GM18499 (cell line): ENCODE measurements at regions not wholly inside any gene's neighbourhood (a gene's known extent, or its start where the extent isn't known, plus 50 kb on each side); places are given as distances from the start of the nearest gene placed in this dataset.
A peak's percentile ranks its signal among the peaks of the same experiment; 100 is the strongest.
"Not testable (repeated sequence)": the region's sequence is repeated elsewhere in the genome, so short reads cannot be mapped to it uniquely, and the experiment has no call there.

ENCODE experiments used
- ATAC-seq: cut with Tn5 transposase; IDR thresholded peaks from one replicate; pipeline ENCODE4 v1.9.1; 2021; ENCODE audit warnings: moderate number of reproducible peaks; ENCODE audit not compliant: insufficient read depth, unreplicated experiment

DNA sequence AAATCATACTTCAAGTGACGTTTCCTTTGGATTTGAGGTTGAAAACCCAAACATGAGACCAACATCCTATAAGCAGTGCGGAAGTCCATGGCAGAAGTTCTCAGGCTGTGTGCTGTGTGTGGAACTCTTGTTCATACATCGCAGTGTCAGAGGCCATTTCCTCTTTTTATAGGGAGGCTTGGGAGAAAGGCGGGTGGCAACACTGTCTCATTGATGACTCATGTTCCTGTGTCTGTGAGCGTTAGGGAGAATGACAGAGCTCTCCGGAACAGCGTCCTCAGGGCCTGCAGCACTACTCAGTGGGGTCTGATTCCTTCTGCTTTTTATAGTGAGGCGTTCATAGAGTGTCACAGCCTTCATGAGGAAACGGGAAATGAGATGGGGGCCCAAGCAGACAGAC is 98.8 kb upstream of the BASP1 start:
- peak; percentile 52 for ATAC-seq

DNA sequence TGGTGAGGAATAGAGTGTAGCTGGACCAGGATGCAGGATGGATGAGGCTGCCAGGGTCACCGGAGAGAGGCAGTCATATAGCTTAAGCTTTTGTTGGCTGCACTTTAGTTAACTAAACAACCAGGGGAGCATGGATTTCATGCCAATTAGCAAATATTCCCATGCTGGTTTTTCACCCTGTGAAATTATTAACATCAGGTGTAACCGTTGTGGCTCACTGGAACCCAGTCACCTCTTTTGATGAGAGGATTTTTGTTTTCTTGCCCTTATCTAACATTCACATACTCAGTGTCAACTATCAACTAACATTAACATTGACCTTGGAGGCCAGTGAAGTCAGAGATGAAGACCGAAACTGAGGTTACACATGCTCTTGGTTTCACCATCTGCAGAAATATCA is 97.2 kb upstream of the BASP1 start:
- no peak for ATAC-seq

DNA sequence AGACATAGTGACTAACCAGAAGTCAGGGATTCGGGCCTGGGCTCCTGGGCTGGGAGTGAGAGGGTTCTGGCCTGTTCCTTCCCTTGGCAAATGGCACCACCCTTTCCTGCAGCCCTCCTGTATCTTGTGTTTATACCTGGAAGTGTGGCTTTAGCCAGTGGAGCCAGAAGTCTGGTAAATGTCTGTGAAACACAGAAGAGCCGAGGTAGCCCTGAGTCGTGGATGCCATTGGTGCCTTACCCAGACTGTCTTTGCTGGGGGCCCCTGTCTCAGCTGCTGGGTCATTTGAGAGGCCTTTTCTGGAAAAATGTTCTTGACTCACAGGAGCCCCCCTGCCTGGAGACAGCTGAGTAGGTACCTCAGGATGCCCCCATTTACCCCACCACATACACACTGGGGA is 95.7 kb upstream of the BASP1 start:
- ATAC-seq = no peak

DNA sequence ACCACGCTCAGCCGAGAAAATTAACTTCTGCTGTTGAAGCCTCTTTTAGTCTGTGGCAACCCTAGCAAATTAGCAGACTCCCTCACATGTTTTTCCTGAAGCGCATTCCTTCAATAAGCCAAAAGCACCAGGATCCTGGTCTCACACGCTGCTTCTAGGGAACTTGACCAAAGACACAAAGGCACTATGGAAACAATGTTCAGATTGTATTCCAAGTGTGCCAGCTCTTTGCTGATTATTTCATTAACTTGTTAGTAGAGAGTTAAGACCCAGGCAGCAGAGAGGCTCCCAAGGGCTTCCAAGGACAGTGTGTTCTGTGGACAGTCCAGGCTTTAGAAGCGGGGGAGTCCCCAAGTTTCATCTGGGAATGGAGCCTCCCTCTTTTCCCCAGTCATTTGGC is 94.4 kb upstream of the BASP1 start:
- ATAC-seq = no peak

DNA sequence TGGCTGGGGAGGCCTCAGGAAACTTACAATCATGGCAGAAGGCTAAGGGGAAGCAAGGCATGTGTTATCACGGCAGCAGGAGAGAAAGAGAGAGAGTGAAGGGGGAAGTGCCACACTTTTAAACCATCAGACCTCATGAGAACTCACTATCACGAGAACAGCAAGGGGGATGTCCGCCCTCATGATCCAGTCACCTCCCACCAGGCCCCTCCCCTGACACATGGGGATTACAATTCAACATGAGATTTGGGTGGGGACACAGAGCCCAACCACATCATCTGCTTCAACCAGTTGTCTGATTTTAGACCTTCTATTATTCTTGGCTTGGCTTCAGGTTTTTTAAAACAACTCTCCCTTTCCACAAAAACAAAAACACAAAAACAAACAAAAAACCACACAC is 93.7 kb upstream of the BASP1 start:
- not testable (repeated sequence) for ATAC-seq

DNA sequence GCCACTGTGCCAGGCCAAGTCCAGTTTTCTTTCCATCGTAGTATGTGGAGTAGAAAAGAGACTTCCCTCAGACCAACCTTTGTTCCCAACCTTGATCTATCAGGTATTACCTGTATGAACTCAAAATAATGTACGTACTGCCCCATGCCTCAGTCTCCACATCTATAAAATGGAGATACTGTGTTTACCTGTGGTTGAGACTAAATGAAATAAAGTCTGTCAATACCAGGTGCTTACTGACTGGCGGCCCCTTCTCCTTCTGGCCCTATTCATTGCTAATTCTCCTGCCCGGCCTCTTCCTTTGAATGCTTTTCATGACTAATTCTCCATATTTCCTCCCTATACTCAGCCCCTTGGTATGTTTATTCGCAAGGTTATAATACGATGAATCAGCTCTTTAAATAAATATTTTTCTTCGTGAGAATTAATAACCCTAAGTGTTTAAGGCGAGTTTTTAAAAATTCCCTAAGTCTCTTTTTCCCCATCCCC is 89.6 kb upstream of the BASP1 start:
- no peak for ATAC-seq

DNA sequence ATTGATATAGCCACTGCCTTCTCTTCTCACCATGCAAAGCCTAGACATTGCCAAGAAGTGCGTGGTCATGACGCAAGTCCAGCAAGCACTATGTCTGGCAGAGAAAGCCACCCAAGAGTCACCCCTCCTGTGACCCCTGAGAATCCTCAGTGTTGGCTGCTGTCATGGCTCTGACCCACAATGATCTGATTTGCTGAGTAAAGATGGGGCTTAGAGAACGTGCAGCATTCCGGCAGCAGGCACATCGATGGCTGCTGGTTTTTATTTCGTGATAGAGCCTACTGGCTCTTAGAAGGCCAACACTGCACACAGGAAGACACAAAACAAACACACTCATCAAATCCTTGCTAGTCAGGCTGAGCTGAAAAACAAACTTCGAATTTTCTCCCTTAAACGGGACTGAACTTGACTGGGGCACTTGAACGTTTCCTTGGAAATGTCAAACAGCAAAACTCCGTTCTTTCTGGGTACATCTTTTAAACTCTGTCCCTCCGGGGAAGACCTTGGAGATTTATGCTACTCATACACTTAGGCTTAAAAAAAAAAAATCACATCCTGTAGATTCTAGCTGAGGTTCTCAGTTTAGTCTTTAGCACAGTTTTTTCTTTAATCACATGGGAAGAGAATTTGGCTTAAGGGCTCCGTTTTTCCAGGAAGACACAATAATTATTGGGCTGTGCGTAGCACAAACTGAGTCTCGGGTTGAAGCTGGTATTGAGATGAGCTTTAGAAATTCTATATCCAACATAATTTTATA is 88.2 kb upstream of the BASP1 start:
- ATAC-seq = no peak

DNA sequence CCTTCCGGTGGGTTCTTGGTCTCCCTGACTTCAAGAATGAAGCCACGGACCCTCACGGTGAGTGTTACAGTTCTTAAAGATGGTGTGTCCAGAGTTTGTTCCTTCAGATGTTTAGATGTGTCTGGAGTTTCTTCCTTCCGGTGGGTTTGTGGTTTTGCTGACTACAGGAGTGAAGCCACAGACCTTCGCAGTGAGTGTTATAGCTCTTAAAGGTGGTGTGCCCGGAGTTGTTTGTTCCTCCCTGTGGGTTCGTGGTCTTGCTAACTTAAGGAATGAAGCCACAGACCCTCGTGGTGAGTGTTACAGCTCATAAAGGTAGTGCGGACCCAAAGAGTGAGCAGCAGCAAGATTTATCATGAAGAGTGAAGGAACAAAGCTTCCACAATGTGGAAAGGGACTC is 87.1 kb upstream of the BASP1 start:
- ATAC-seq = not testable (repeated sequence)

DNA sequence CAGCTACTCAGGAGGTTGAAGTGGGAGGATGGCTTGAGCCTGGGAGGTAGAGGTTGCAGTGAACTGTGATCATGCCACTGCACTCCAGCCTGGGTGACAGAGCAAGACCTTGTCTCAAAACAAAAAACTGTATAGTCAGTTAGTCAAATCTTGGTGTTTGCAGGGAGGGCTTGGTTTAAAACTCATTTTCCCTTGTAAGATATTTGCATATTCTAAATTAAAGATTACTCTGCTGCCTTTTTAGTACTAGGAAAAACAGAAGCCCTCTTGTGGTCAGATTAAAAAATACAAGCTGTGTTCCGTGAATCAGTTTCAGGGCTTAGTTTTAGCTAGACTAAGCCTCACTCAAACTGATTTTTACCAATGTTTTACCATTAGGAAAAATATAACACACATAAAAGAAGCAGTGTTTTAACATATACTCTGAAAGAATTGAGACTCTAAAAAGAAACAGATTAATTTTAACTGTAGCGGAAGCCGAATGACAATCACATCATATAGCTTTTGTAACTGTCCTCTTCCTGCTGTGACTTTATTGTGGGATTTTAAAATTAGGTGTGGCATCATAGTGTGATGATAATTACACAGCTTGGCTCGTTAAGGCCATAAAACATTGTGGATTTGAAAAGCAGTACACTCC is 84.9 kb upstream of the BASP1 start:
- ATAC-seq = peak; percentile 55

DNA sequence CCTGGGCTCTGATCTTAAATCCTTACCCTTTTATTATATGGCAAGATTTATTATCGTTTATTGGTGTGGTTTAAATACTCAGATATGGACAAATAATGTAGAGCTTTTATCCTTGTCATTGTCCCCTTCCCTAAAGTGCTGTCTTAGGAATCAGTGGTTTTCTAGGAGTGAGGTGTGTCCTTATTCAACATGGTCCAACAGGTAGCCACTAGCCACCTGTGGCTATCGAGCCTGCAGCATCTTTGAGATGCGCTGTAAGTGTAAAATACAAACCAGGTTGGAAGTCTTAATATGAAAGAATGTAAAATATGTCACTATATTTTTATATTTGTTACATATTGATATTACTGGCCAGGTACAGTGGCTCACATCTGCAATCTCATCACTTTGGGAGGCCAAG is 82.4 kb upstream of the BASP1 start:
- ATAC-seq = no peak

DNA sequence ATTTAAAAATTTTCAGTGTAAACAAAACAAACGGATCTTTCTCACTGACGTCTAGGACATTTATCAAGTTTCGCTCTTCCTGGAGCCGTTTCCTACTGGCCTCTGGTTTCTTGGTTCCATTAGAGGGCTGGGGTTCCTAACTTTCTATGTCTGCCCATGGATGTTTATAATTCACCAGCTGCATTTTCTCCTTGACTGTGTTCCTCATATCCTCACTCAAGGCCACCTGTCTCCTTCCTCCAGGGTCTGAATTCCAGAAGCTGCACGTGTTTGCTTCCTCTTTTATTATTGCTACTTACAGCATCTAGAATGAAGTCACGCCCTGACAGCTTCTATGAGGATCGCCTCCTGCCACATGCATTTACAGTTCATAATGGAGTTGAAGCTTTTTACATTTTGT is 74.1 kb upstream of the BASP1 start:
- ATAC-seq = no peak

DNA sequence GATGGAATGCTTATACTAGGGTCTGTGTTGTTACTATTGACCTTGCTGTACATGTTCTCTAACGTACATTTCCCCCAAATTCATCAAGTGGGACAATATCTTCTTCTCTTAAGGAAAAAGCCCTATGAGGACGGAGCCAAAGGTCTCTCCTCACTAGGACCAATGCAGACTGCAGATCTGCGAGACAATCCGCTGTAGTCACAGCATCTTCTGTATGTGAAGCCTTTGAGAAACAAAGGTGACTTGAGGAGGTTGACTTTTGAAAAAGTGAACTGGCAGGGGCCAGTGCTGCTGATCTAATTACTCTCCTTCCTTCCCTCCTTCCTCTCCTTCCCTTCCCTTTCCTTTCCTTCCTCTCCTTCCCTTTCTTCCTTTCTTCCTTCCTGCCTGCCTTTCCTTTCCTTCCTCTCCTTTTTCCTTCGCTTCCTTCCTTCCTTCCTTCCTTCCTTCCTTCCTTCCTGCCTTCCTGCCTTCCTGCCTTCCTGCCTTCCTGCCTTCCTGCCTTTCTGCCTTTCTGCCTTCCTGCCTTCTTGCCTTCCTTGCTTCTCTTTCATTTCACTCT is 71.1 kb upstream of the BASP1 start:
- no peak for ATAC-seq

DNA sequence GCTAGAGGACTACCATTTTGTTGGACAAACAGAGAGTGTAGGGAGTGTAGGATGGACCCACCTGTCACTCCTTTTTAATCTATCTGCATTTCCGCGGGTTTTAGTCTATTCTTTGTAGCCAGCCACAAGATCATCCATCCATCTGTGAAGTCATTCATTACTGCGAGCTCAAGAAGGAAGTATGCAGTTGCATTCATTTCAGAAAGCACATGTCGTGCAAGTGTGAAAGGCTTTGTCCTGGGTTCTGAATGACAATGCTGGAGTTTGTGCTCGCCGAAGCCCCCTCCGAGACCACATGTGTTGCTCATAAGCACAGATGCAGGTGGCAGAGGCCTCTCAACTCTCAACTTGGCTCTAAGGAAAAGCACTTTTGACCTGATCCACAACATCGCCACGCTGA is 70.3 kb upstream of the BASP1 start:
- ATAC-seq = no peak

DNA sequence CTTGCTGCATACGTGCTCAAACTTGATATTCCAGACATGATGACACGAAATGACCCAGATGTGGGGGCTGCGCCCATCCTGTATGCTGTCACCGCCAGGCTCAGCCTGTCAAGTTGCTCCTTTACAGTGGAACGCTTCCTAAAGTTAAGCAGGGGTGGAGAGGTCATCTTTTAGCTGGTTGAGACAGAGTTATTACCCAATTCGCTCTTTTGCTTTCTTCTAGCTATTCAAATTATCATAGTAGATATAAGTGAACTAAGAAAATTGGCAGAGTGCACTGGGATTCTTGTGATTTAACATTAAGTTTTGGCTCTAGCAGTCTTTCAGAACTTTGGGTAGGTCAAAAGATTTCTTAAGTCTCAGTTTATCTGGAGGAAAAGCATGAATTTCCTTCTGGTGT is 69.8 kb upstream of the BASP1 start:
- no peak for ATAC-seq

DNA sequence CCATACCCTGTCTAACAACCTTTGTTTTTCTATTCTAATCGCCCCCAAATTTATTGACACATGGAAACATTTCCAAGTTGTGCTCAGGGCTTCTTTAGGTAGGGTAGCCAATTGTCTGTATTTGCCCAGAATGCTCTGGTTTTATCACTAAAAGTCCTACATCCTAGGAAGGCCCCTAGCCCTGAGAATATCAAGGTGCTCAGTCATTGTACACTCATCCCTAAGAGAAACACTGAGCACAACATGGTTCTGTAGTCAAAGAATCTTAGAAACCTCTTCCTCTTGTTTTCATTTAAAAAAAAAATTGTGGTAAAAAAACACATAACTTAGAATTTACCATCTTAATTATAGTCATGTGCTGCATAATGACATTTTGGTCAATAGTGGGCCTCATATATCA is 69.0 kb upstream of the BASP1 start:
- no peak for ATAC-seq

DNA sequence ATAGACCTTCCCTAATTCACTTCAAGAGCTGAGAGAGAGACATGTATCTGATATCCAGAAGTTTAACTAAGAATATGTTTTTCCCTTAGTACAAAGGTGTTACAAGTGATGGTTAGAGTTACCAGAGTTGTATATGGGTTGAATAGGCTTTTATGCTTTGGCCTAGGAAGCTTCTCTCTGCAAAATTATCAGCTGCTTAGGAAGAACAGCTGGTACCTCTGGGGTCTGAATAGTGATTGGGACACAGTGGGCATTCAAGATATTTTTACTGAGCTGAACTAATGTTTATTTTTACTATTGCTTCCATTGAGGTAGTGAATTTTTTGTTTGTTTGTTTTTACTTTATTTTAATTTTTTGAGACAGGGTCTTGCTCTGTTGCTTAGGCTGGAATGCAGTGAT is 67.6 kb upstream of the BASP1 start:
- no peak for ATAC-seq

DNA sequence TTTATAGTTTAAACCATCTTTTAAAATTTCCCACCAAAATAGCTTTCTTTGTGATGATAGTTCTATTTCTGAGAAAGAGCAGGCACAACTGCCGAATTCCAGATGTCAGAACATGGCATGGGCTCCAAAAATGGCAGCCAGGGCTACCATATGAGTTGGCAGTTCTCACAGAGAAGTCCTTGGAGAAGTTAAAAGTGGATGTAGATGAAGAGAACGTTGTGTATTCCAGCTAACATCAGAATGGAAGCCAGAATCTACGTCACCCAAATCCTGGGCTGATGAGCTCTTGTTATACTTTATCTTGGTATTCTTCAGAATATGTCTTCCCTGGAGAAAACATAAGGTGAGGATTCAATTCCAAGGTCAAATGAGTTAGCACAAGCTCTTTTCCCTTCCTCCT is 66.9 kb upstream of the BASP1 start:
- no peak for ATAC-seq

DNA sequence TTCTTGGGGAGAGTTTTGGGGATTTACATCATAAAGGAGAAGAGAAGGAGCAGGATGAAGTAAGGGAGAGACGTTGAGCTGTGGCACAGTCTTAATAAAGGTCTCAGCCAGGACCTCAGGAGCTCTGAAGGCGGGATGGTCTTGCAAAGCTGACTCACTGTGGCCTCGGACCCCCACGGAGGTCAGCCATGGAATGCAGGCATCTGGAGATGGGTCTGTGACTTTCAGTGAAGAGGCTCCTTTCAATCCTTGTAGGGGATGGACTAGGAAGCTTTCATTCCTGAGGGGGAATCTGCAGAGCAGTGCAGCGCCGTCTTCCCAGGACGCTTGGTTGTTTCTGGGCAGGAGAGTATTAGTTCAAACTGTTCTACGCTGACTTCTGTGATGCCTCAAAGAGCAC is 65.7 kb upstream of the BASP1 start:
- ATAC-seq = no peak

DNA sequence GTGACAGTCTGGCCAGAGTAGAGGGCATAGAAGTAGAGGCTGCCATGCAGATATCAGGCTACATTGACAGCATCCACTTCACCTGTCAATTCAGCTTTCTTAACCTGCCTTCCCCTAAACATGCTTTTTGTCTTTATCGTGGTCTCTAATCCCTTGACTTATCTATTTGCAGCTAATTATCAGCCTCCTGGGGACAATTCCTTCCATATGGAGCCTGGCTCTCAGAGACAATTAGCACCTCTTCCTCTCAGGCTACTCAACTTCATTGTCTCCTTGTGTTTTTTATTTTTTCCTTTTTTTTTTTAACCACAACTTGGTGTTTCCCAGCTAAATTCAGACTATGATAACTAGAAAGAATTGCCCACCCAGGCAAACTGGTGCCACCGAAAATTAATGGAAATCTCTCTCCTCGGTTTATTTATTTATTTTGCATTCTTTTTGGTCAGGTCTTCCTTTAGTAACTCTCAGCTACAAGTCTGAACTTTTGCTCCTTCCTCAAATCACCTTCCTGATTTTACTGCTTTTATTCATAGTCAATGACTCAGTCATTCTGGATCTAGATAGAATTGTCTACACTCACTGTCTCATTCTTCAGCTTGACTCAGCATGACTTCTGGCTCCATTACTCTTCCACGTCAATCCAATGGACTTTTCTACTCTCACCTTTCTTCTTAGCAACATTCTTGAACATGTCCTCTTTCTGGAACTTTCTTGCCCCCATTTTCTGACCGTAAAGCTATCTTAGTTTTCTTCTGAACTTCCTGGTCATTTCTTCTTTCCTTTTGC is 63.0 kb upstream of the BASP1 start:
- no peak for ATAC-seq

DNA sequence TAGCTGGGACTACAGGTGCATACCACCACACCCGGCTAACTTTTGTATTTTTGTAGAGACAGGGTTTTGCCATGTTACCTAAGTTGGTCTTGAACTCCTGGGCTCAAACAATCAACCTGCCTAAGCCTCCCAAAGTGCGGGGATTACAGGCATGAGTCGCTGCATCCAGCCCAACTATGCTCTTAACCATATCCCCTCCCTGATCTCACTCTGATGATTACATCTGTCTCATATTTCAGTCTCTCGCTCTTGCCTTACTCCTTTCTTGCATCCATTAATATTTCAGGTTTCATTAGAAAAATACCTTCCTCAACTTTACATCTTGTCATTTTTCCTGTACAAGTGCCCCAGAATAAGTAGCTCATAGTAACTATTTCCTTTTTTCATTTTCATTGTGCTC is 61.0 kb upstream of the BASP1 start:
- ATAC-seq = no peak

DNA sequence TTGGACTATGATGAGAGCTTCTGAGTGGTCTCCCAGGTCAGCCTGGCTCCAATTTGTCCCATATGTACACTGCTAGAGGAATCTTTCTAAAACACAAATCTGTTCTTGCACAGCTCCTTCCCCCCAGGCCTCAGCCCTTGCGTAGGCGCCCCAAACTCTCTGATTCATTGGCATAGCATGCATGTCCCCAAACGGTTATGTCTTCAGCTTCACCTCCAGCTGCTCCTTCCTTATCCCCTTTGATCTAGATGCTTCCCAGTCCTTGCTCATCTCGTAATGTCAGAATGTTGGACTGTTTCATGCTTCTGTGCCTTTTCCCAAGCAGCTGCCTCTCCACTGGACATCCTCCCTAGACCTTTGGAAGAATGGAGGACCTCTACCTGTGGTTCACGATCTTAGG is 60.1 kb upstream of the BASP1 start:
- no peak for ATAC-seq
